Neural cell (in vitro differentiated cells): ENCODE measurements at regions not wholly inside any gene's neighbourhood (a gene's known extent, or its start where the extent isn't known, plus 50 kb on each side); places are given as distances from the start of the nearest gene placed in this dataset.

Experiments used
- H2AFZ ChIP-seq: fragments of 200-600, 300-800 bp; sonication (generic), shearing (Covaris generic); 2 replicates; pipeline ENCODE4 v1.6.0; 2014; ENCODE audit warnings: low read depth, mild to moderate bottlenecking, antibody characterized with exemption, low read length, moderate library complexity
- H3F3A ChIP-seq: fragments of 200-600 bp; shearing (Covaris generic); 2 replicates; pipeline ENCODE4 v1.6.1; 2016; ENCODE audit warnings: mild to moderate bottlenecking, moderate library complexity, mixed read lengths, antibody characterized with exemption, low read length; ENCODE audit not compliant: insufficient read depth, poor library complexity, severe bottlenecking
- H3K27ac ChIP-seq: fragments of 200-600, 300-800 bp; sonication (generic), shearing (Covaris generic); 2 replicates; pipeline ENCODE4 v1.5.1; 2014; ENCODE audit warnings: mild to moderate bottlenecking, low read length, moderate library complexity
- H3K27me3 ChIP-seq: fragments of 300-800, 200-600 bp; sonication (generic), shearing (Covaris generic); 2 replicates; pipeline ENCODE4 v1.6.0; 2014; ENCODE audit warnings: mild to moderate bottlenecking, low read depth, low read length, moderate library complexity; ENCODE audit not compliant: insufficient read depth
- H3K36me3 ChIP-seq: fragments of 300-800, 200-600 bp; sonication (generic), shearing (Covaris generic); 2 replicates; pipeline ENCODE4 v1.5.1; 2014; ENCODE audit warnings: mild to moderate bottlenecking, antibody characterized with exemption, low read length, moderate library complexity; ENCODE audit not compliant: insufficient read depth
- H3K4me2 ChIP-seq: fragments of 300-800, 200-600 bp; sonication (generic), shearing (Covaris generic); 2 replicates; pipeline ENCODE4 v1.6.0; 2014; ENCODE audit warnings: mild to moderate bottlenecking, low read length
- H3K4me3 ChIP-seq: fragments of 300-800, 200-600 bp; sonication (generic), shearing (Covaris generic); 2 replicates; pipeline ENCODE4 v1.5.1; 2014; ENCODE audit warnings: mild to moderate bottlenecking, low read length, moderate library complexity
- H3K79me2 ChIP-seq: fragments of 200-600 bp; shearing (Covaris generic); replicated peaks from 2 replicates; pipeline ENCODE4 v1.6.0; 2014; ENCODE audit warnings: mild to moderate bottlenecking, low read length, moderate library complexity; ENCODE audit not compliant: insufficient read depth
- H3K9ac ChIP-seq: fragments of 300-800, 200-600 bp; sonication (generic), shearing (Covaris generic); 2 replicates; pipeline ENCODE4 v1.6.1; 2016; ENCODE audit warnings: mild to moderate bottlenecking, low read length, mixed read lengths
- H3K9me2 ChIP-seq: fragments of 200-600 bp; shearing (Covaris generic); 2 replicates; pipeline ENCODE4 v1.6.1; 2016; ENCODE audit warnings: mild to moderate bottlenecking, low read length, mixed read lengths; ENCODE audit not compliant: insufficient read depth
- H3K9me3 ChIP-seq: fragments of 200-600, 300-800 bp; sonication (generic), shearing (Covaris generic); 2 replicates; pipeline ENCODE4 v1.6.1; 2016; ENCODE audit warnings: mild to moderate bottlenecking, mixed run types, low read length, moderate library complexity, mixed read lengths
- H4K20me1 ChIP-seq: fragments of 200-600 bp; shearing (Covaris generic); 2 replicates; pipeline ENCODE4 v1.6.1; 2016; ENCODE audit warnings: mild to moderate bottlenecking, mixed run types; ENCODE audit not compliant: insufficient read depth
- EP300 ChIP-seq: fragments of 450-650 bp; conservative IDR thresholded peaks from 2 replicates; pipeline ENCODE4 v1.6.1; 2014; ENCODE audit warnings: antibody characterized with exemption, mild to moderate bottlenecking, moderate library complexity; ENCODE audit not compliant: poor library complexity, severe bottlenecking
- EZH2 ChIP-seq: fragments of 200-600, 300-800 bp; shearing (Covaris generic), sonication (generic); IDR thresholded peaks from 2 replicates; pipeline ENCODE4 v1.6.1; 2014; ENCODE audit warnings: antibody characterized with exemption, low read length, borderline replicate concordance, mild to moderate bottlenecking; ENCODE audit not compliant: insufficient read depth, poor library complexity, severe bottlenecking
- MXI1 ChIP-seq: fragments of 450-650 bp; conservative IDR thresholded peaks from 2 replicates; pipeline ENCODE4 v1.6.1; 2014; ENCODE audit warnings: antibody characterized with exemption, mild to moderate bottlenecking; ENCODE audit not compliant: poor library complexity, severe bottlenecking
- POLR2AphosphoS5 ChIP-seq: IDR thresholded peaks from 2 replicates; pipeline ENCODE4 v1.6.1; 2012
- RAD21 ChIP-seq: fragments of 450-650 bp; conservative IDR thresholded peaks from 2 replicates; pipeline ENCODE4 v1.6.1; 2014; ENCODE audit warnings: antibody characterized with exemption, mild to moderate bottlenecking, moderate library complexity
- SMC3 ChIP-seq: fragments of 450-650 bp; conservative IDR thresholded peaks from 2 replicates; pipeline ENCODE4 v1.6.1; 2014; ENCODE audit warnings: antibody characterized with exemption, mild to moderate bottlenecking, moderate library complexity; ENCODE audit not compliant: poor library complexity
- TAF1 ChIP-seq: IDR thresholded peaks from 2 replicates; pipeline ENCODE4 v1.6.1; 2012; ENCODE audit warnings: low read depth
- TF ChIP-seq, protein P1 (sequence below): IDR thresholded peaks from 2 replicates; pipeline ENCODE4 v1.6.1; 2012; ENCODE audit warnings: borderline replicate concordance
- TF ChIP-seq, protein P2 (sequence below): fragments of 450-650 bp; IDR thresholded peaks from 2 replicates; pipeline ENCODE4 v1.5.1; 2014; ENCODE audit warnings: antibody characterized with exemption, mild to moderate bottlenecking, moderate library complexity; ENCODE audit not compliant: poor library complexity, severe bottlenecking

DNA sequence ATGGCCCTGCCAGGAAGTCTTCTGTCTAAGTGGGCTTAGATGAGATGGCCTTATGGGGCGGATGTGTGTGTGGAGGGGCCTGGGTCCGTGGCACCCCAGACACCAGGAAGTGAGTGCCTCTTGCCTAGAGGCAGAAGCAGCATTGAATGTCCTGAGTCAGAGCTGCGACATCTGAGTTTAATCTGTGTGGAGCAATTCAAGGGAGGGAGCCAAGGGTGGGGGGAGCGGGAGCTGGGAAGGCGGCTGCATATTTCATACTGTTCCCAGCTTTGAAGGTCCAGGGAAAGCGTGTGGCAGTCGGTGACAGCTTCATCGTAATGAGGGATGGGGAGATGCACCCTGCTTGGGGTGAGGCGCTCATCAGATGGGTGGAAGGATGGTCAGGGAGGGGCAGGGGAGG, 73.5 kb upstream of the THY1 start:
- Histone ChIP-seq H3K9me3 (no peaks in the 10 kb centered on the region), H3K4me3 (no peak overlapping the region), H2AFZ (no peak overlapping the region), H3K27ac (no peak overlapping the region), H3F3A (no peaks in the 10 kb centered on the region), H3K9me2 (no peaks in the 10 kb centered on the region), H3K9ac (no peak overlapping the region), H3K36me3 (no peaks in the 10 kb centered on the region), H4K20me1 (no peaks in the 10 kb centered on the region), H3K4me2 (no peak overlapping the region), H3K79me2 (no peaks in the 10 kb centered on the region), H3K27me3 (no peaks in the 10 kb centered on the region)
- TF ChIP-seq RAD21 = no peak
- TF ChIP-seq, protein P1, sequence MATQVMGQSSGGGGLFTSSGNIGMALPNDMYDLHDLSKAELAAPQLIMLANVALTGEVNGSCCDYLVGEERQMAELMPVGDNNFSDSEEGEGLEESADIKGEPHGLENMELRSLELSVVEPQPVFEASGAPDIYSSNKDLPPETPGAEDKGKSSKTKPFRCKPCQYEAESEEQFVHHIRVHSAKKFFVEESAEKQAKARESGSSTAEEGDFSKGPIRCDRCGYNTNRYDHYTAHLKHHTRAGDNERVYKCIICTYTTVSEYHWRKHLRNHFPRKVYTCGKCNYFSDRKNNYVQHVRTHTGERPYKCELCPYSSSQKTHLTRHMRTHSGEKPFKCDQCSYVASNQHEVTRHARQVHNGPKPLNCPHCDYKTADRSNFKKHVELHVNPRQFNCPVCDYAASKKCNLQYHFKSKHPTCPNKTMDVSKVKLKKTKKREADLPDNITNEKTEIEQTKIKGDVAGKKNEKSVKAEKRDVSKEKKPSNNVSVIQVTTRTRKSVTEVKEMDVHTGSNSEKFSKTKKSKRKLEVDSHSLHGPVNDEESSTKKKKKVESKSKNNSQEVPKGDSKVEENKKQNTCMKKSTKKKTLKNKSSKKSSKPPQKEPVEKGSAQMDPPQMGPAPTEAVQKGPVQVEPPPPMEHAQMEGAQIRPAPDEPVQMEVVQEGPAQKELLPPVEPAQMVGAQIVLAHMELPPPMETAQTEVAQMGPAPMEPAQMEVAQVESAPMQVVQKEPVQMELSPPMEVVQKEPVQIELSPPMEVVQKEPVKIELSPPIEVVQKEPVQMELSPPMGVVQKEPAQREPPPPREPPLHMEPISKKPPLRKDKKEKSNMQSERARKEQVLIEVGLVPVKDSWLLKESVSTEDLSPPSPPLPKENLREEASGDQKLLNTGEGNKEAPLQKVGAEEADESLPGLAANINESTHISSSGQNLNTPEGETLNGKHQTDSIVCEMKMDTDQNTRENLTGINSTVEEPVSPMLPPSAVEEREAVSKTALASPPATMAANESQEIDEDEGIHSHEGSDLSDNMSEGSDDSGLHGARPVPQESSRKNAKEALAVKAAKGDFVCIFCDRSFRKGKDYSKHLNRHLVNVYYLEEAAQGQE = no peak
- TF ChIP-seq, protein P2, sequence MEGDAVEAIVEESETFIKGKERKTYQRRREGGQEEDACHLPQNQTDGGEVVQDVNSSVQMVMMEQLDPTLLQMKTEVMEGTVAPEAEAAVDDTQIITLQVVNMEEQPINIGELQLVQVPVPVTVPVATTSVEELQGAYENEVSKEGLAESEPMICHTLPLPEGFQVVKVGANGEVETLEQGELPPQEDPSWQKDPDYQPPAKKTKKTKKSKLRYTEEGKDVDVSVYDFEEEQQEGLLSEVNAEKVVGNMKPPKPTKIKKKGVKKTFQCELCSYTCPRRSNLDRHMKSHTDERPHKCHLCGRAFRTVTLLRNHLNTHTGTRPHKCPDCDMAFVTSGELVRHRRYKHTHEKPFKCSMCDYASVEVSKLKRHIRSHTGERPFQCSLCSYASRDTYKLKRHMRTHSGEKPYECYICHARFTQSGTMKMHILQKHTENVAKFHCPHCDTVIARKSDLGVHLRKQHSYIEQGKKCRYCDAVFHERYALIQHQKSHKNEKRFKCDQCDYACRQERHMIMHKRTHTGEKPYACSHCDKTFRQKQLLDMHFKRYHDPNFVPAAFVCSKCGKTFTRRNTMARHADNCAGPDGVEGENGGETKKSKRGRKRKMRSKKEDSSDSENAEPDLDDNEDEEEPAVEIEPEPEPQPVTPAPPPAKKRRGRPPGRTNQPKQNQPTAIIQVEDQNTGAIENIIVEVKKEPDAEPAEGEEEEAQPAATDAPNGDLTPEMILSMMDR = no peak
- TF ChIP-seq EZH2 = no peak
- no peak for TF ChIP-seq MXI1
- no peak for TF ChIP-seq SMC3
- no peak for TF ChIP-seq EP300
- TF ChIP-seq TAF1 = no peak
- no peak for TF ChIP-seq POLR2AphosphoS5

DNA sequence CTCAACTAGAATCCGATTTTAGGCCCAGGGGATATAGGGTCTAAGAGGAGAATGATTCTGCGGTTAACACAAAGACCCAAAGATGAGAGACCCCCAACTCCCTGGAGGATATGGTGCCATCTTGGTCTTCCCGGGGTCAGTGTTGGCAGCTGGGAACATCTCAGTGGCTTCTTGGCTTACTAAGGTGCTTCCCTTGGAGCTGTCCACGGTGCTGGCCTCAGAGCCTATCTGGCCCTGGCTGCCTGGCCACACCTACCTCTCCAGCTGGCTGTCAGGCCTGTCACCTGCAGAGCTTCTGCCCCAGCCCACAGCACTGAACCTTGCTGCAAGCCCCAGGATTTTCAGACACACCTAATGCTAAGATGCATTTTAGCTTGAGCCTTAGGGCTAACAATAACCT, 70.7 kb upstream of the THY1 start:
- H3K9me2 ChIP-seq = no peaks in the 10 kb centered on the region
- H2AFZ ChIP-seq = no peak overlapping the region
- no peaks in the 10 kb centered on the region for H4K20me1 ChIP-seq
- no peaks in the 10 kb centered on the region for H3K79me2 ChIP-seq
- TF ChIP-seq POLR2AphosphoS5 (no peak), MXI1 (no peak), RAD21 (no peak), TAF1 (no peak), SMC3 (no peak), EZH2 (no peak), EP300 (no peak)
- TF ChIP-seq, protein P1 = no peak
- TF ChIP-seq, protein P2 = no peak
- H3K4me2 ChIP-seq = no peak overlapping the region
- no peak overlapping the region for H3K27ac ChIP-seq
- H3F3A ChIP-seq = no peaks in the 10 kb centered on the region
- H3K4me3 ChIP-seq = no peak overlapping the region
- H3K36me3 ChIP-seq = no peaks in the 10 kb centered on the region
- no peaks in the 10 kb centered on the region for H3K9me3 ChIP-seq
- no peak overlapping the region for H3K9ac ChIP-seq
- no peaks in the 10 kb centered on the region for H3K27me3 ChIP-seq
